SH-SY5Y (cell line): ENCODE measurements at regions not wholly inside any gene's neighbourhood (a gene's known extent, or its start where the extent isn't known, plus 50 kb on each side); places are given as distances from the start of the nearest gene placed in this dataset.

Source experiments
- GATA2 ChIP-seq: IDR thresholded peaks from 2 replicates; pipeline ENCODE4 v1.6.1; 2011; ENCODE audit warnings: mild to moderate bottlenecking, low read depth, low read length
- GATA3 ChIP-seq: IDR thresholded peaks from 2 replicates; pipeline ENCODE4 v1.6.1; 2011; ENCODE audit warnings: low read depth, mild to moderate bottlenecking, low read length, moderate library complexity

DNA sequence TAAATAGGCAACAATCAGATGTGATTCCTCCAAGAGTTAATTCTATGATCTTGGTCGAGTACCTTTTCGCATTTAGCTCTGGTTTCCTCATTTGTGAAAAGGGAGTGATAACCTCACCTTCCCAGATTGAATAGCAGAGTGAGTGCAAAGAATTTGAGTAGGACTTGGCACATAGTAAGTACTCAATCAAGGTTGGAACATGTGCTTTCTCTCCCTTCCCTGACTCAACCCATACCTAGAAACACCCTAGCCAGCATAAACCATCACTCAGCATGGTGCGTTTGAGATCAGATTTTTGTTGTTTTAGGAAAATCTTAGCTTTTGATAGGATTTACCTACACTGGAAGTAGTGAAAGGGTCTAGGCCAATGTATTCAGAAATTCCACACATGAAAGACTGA, 333.4 kb upstream of the NT5E start:
- TF ChIP-seq GATA2 (no peak), GATA3 (no peak)
